HL-60 (cell line): ENCODE measurements at regions not wholly inside any gene's neighbourhood (a gene's known extent, or its start where the extent isn't known, plus 50 kb on each side); places are given as distances from the start of the nearest gene placed in this dataset.

ENCODE experiments used
- DNase-seq, 2 experiments: peaks; one replicate each; pipeline ENCODE4 v3.0.0-alpha.2; 2010 to 2020; ENCODE audit warnings: low read depth in 1 of 2, low spot score in 1 of 2
- H3K27ac ChIP-seq: fragments of 250-450 bp; sonication (Bioruptor Pico); replicated peaks from 2 replicates; pipeline ENCODE4 v1.5.1; 2020; ENCODE audit warnings: mild to moderate bottlenecking, moderate library complexity
- H3K27me3 ChIP-seq: fragments of 250-450 bp; sonication (Bioruptor Pico); 2 replicates; pipeline ENCODE4 v1.5.1; 2021; ENCODE audit warnings: mild to moderate bottlenecking, moderate library complexity; ENCODE audit not compliant: insufficient read depth, poor library complexity, severe bottlenecking
- H3K4me3 ChIP-seq: replicated peaks from 2 replicates; pipeline ENCODE4 v1.5.1; 2011; ENCODE audit warnings: mild to moderate bottlenecking, control low read depth, low read length; ENCODE audit not compliant: insufficient read depth
- GABPA ChIP-seq: IDR thresholded peaks from 2 replicates; pipeline ENCODE4 v1.6.1; 2012; ENCODE audit warnings: low read depth
- POLR2AphosphoS5 ChIP-seq: IDR thresholded peaks from 2 replicates; pipeline ENCODE4 v1.6.1; 2012; ENCODE audit warnings: low read depth
- SPI1 ChIP-seq: IDR thresholded peaks from 2 replicates; pipeline ENCODE4 v1.6.1; 2012; ENCODE audit warnings: low read depth, mild to moderate bottlenecking, borderline replicate concordance
- TF ChIP-seq, protein P1 (sequence below): IDR thresholded peaks from 2 replicates; pipeline ENCODE4 v1.6.1; 2012; ENCODE audit warnings: low read depth; ENCODE audit not compliant: insufficient replicate concordance
- TF ChIP-seq, protein P2 (sequence below): IDR thresholded peaks from one replicate; pipeline ENCODE4 v1.5.1; 2011; ENCODE audit warnings: low read length, control low read depth, inconsistent platforms; ENCODE audit not compliant: insufficient read depth

DNA sequence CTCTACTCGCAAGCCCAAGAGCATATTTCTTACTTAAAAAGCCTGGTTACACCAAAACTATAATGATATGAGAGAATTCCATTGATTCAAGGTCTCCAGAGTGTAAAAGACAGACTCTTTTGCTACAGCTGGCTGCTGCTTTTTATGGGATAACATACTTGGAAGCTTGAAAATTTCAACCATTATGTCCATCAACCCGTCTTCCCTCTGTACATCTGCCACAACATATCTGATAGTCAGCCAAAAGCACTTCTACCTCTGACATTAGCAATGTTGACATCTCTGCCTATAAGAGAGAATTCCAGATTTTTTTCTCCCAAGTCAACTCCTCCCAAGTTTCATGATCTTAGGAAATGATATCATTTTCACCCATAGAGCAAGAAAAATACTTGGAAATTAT is 54.4 kb upstream of the IQCM start:
- no peak for DNase-seq
- TF ChIP-seq GABPA: no peak
- no peak for TF ChIP-seq SPI1
- TF ChIP-seq, protein P1, sequence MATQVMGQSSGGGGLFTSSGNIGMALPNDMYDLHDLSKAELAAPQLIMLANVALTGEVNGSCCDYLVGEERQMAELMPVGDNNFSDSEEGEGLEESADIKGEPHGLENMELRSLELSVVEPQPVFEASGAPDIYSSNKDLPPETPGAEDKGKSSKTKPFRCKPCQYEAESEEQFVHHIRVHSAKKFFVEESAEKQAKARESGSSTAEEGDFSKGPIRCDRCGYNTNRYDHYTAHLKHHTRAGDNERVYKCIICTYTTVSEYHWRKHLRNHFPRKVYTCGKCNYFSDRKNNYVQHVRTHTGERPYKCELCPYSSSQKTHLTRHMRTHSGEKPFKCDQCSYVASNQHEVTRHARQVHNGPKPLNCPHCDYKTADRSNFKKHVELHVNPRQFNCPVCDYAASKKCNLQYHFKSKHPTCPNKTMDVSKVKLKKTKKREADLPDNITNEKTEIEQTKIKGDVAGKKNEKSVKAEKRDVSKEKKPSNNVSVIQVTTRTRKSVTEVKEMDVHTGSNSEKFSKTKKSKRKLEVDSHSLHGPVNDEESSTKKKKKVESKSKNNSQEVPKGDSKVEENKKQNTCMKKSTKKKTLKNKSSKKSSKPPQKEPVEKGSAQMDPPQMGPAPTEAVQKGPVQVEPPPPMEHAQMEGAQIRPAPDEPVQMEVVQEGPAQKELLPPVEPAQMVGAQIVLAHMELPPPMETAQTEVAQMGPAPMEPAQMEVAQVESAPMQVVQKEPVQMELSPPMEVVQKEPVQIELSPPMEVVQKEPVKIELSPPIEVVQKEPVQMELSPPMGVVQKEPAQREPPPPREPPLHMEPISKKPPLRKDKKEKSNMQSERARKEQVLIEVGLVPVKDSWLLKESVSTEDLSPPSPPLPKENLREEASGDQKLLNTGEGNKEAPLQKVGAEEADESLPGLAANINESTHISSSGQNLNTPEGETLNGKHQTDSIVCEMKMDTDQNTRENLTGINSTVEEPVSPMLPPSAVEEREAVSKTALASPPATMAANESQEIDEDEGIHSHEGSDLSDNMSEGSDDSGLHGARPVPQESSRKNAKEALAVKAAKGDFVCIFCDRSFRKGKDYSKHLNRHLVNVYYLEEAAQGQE: no peak
- TF ChIP-seq, protein P2, sequence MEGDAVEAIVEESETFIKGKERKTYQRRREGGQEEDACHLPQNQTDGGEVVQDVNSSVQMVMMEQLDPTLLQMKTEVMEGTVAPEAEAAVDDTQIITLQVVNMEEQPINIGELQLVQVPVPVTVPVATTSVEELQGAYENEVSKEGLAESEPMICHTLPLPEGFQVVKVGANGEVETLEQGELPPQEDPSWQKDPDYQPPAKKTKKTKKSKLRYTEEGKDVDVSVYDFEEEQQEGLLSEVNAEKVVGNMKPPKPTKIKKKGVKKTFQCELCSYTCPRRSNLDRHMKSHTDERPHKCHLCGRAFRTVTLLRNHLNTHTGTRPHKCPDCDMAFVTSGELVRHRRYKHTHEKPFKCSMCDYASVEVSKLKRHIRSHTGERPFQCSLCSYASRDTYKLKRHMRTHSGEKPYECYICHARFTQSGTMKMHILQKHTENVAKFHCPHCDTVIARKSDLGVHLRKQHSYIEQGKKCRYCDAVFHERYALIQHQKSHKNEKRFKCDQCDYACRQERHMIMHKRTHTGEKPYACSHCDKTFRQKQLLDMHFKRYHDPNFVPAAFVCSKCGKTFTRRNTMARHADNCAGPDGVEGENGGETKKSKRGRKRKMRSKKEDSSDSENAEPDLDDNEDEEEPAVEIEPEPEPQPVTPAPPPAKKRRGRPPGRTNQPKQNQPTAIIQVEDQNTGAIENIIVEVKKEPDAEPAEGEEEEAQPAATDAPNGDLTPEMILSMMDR: no peak
- no peak for TF ChIP-seq POLR2AphosphoS5
- H3K27ac ChIP-seq: no peak overlapping the region
- no peak overlapping the region for H3K4me3 ChIP-seq
- H3K27me3 ChIP-seq: no peaks in the 10 kb centered on the region

DNA sequence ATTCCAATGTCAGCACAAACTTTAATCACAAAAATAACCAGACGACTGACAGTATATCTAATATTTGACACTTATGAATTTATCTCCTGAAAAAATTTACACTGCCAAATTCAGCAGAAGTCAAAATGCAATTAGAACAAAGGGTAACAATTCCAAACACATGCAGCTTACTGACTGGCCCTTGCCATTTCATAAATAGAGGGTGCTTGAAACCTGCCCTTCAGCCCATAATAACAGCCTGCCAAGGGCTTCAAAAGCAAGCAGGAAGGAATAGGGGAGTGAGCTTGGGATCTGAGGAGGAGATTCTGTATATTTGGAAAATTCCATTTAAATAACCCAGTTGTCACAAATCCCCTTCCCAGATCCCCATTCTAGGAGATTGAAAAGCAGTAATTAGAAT is 66.1 kb upstream of the IQCM start:
- Histone ChIP-seq H3K27me3 (no peaks in the 10 kb centered on the region), H3K27ac (no peak overlapping the region), H3K4me3 (no peak overlapping the region)
- TF ChIP-seq, protein P1: no peak
- TF ChIP-seq, protein P2: no peak
- TF ChIP-seq GABPA (no peak), SPI1 (no peak), POLR2AphosphoS5 (no peak)
- DNase-seq: no peak

GRCh38 chr4:149882251-149882650 is 66.6 kb upstream of the IQCM start:
- no peak overlapping the region for H3K4me3 ChIP-seq
- H3K27ac ChIP-seq: no peak overlapping the region
- no peak for DNase-seq
- no peaks in the 10 kb centered on the region for H3K27me3 ChIP-seq
- TF ChIP-seq, protein P1: no peak
- TF ChIP-seq GABPA (no peak), POLR2AphosphoS5 (no peak), SPI1 (no peak)
- TF ChIP-seq, protein P2: no peak
